ENCODE measurements at regions not wholly inside any gene's neighbourhood (a gene's known extent, or its start where the extent isn't known, plus 50 kb on each side); places are given as distances from the start of the nearest gene placed in this dataset.

DNA sequence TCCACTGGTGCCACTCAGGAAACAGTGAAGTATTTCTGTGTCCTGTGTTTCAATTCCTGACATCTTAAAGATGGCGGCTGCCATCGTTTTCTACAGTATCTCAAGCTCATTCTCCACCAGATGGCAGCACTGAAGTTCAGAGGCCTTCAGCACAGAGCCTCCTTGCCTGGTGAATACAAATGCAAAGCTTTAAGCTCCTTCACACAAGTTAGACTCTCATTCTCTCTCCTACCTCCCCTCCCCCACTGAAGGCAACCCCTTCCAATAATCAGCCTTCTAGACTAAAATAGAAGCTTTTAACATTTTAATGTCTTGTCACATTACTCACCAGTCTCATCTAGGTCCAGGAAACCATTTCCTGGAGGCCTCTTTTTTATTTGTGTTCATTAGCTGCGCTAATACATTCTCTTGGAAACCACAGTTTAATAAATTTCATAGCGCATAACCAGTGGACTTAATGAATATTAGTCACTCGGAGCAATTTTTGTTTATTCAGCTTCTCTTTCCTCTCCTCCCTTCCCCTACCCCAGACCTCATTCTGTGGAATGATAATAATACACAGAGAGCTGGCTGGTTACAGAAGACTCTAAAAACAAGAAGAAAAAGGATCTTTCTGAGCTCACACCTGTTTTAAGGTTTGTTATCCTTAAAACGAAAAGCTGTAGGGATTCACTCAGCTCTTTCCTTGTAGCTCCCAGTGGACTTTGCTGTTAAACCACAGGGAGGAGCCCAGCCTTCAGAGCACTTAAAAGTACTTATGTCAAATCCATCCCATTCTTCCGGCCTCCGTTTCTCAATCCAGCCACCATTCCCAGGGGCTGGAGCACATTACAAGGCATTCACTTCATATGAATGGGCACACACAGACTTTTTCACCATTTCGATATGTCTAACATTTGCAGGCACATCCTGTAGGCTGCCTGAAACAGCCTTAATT, 384.9 kb downstream of the HLX start:
- Histone ChIP-seq H3K36me3 (replicated peaks in 1 of 2; ENCODE audit: control insufficient read depth in 1 of 2, insufficient read depth in 2 of 2, low read length in 1 of 2) (no peaks in the 10 kb centered on the region), H3K27ac (ENCODE audit: low read depth in 2 of 2, low read length in 1 of 2) (peak overlapping the region; percentile 53 to 85; a peak in 3 of 4 replicates), H3K4me2 (no peak overlapping the region), H3K79me2 (ENCODE audit: insufficient read depth) (no peaks in the 10 kb centered on the region), H3K9ac (no peak overlapping the region), H3K4me3 (ENCODE audit: low read depth in 2 of 2, low read length in 1 of 2) (no peak overlapping the region), H3K9me2 (no peaks in the 10 kb centered on the region), H3K9me3 (no peaks in the 10 kb centered on the region), H3F3A (replicated peaks; ENCODE audit: insufficient read depth) (peaks cover 6% of the 10 kb centered on the region), H4K20me1 (ENCODE audit: insufficient read depth) (no peaks in the 10 kb centered on the region), H2AFZ (ENCODE audit: low read depth) (peak overlapping the region; percentile 95), H3K4me1 (ENCODE audit: control insufficient read depth in 1 of 2, insufficient read depth in 2 of 2, low read depth in 1 of 2, low read length in 1 of 2) (peaks cover 0 to 4% of the 10 kb centered on the region in 2 experiments; a peak in 2 of 4 replicates), H3K27me3 (ENCODE audit: insufficient read depth) (no peaks in the 10 kb centered on the region)
- peak; percentile 50 for DNase-seq
- POLR2A ChIA-PET: no interaction called here
- CTCF ChIA-PET: interaction anchor here (0.6 to 3.3 kb wide), 44 partner anchors 11 to 1191 kb away, joined by 3 to 90 read pairs (median 4); no protein-coding TSS in a partner anchor
- 64% methylated on average over 9 of the region's 9 CpGs for WGBS (ENCODE audit: low lambda C conversion rate)
- peak; percentile 87 for TF ChIP-seq RAD21 (IDR thresholded peaks at IDR 0.05; ENCODE audit: low read length)
- peak in 1 of 2 experiments; percentile 51; a peak in 2 of 4 replicates for TF ChIP-seq EP300 (IDR thresholded peaks at IDR 0.05; ENCODE audit: borderline replicate concordance in 1 of 2, low read depth in 1 of 2, low read length in 1 of 2)
- TF ChIP-seq CTCF (IDR thresholded peaks at IDR 0.05): peak; percentile 83
- TF ChIP-seq RXRA (IDR thresholded peaks at IDR 0.05; ENCODE audit: borderline replicate concordance, low read depth): no peak
- peak; percentile 90 for TF ChIP-seq SMC3 (IDR thresholded peaks at IDR 0.05; ENCODE audit: low read depth, low read length)
- peak; percentile 7; the same call in 1 of the 2 replicates for TF ChIP-seq RCOR1 (IDR thresholded peaks at IDR 0.05; ENCODE audit: low read length)
- no peak for TF ChIP-seq ELF1 (IDR thresholded peaks at IDR 0.05)
- no peak for TF ChIP-seq POLR2AphosphoS5 (IDR thresholded peaks at IDR 0.05; ENCODE audit: low read depth, low read length)
- peak; percentile 89 for TF ChIP-seq YY1 (IDR thresholded peaks at IDR 0.05; ENCODE audit: low read depth)
- no peak for TF ChIP-seq MAX (IDR thresholded peaks at IDR 0.05; ENCODE audit: low read depth)
- no peak for TF ChIP-seq MEF2A (IDR thresholded peaks at IDR 0.05; ENCODE audit: borderline replicate concordance, low read depth)

DNA sequence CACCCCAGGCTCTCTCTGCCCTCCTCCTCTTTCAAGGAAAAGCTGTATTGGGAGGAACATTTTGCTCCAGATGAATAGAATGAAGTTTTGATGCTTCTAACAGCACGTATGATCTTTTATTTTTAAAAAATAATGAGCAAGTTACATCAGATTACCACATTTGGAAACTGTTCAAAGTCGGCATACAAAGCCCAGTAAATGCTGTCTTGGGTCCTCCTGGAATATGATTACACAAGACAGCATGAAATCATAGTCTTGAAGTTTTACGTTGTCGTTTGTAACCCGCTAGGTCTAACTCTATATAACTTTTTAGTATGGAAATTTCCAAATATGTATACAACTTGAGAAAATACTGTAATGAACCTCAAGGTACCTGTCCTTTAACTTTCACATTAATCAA, 385.6 kb downstream of the HLX start:
- no peaks in the 10 kb centered on the region for H3K36me3 ChIP-seq (replicated peaks in 1 of 2; ENCODE audit: control insufficient read depth in 1 of 2, insufficient read depth in 2 of 2, low read length in 1 of 2)
- ChIA-PET POLR2A (no interaction called here), CTCF (interaction anchor here (1.4 to 3.3 kb wide), 9 partner anchors 10 to 1190 kb away, joined by 5 to 90 read pairs (median 14); no protein-coding TSS in a partner anchor)
- H3K4me2 ChIP-seq: no peak overlapping the region
- H3K9me3 ChIP-seq: no peaks in the 10 kb centered on the region
- no peaks in the 10 kb centered on the region for H3K27me3 ChIP-seq (ENCODE audit: insufficient read depth)
- H4K20me1 ChIP-seq (ENCODE audit: insufficient read depth): no peaks in the 10 kb centered on the region
- peaks cover 0 to 4% of the 10 kb centered on the region in 2 experiments; a peak in 2 of 4 replicates for H3K4me1 ChIP-seq (ENCODE audit: control insufficient read depth in 1 of 2, insufficient read depth in 2 of 2, low read depth in 1 of 2, low read length in 1 of 2)
- no peak for DNase-seq
- 0 out of 2 replicates have a peak overlapping the region, but pooled peaks have one; percentile 19 for H2AFZ ChIP-seq (ENCODE audit: low read depth)
- H3F3A ChIP-seq (replicated peaks; ENCODE audit: insufficient read depth): peaks cover 6% of the 10 kb centered on the region
- H3K4me3 ChIP-seq (ENCODE audit: low read depth in 2 of 2, low read length in 1 of 2): no peak overlapping the region
- no peak overlapping the region for H3K9ac ChIP-seq
- H3K79me2 ChIP-seq (ENCODE audit: insufficient read depth): no peaks in the 10 kb centered on the region
- TF ChIP-seq SIN3A (IDR thresholded peaks at IDR 0.05; ENCODE audit: borderline replicate concordance, low read depth, low read length) (no peak), RFX5 (IDR thresholded peaks at IDR 0.05; ENCODE audit: low read length) (no peak), MAX (IDR thresholded peaks at IDR 0.05; ENCODE audit: low read depth) (no peak), TEAD4 (IDR thresholded peaks at IDR 0.05; ENCODE audit: borderline replicate concordance, insufficient read depth) (no peak)
- no peaks in the 10 kb centered on the region for H3K9me2 ChIP-seq
- WGBS (ENCODE audit: low lambda C conversion rate): 85% methylated on average over 5 of the region's 5 CpGs
- H3K27ac ChIP-seq (ENCODE audit: low read depth in 2 of 2, low read length in 1 of 2): peak overlapping the region; percentile 53 to 85; a peak in 3 of 4 replicates
